ENCODE measurements at regions not wholly inside any gene's neighbourhood (a gene's known extent, or its start where the extent isn't known, plus 50 kb on each side); places are given as distances from the start of the nearest gene placed in this dataset.

- no peak for DNase-seq
These were observed 96.2 kb upstream of the HAAO start for GRCh38 chr2:42888321-42889245.

GRCh38 chr2:42886921-42887320, 94.5 kb upstream of the HAAO start:
- DNase-seq = no peak

- no peak for DNase-seq
These were observed 90.4 kb upstream of the HAAO start for GRCh38 chr2:42882756-42883155.

DNA sequence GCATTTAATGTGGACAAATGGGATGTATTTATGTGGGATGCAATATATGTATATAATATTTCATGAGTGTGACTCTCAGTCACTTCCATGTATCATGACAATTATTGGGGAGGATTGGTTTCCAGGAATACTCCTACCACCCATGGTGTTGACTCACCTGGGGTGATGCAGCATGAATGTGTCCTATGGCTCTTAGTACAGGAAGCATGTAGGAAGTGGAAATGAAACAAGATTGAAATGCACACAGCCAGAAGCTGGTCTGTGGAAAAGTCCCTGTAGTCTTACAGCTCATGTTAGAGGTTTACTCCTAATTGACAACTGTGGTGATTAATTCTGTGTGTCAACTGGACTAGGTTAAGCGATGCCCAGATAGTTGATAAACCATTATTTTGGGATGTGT, 89.3 kb upstream of the HAAO start:
- DNase-seq = no peak

- DNase-seq = no peak
These were observed 88.6 kb upstream of the HAAO start for GRCh38 chr2:42880738-42881690.

DNA sequence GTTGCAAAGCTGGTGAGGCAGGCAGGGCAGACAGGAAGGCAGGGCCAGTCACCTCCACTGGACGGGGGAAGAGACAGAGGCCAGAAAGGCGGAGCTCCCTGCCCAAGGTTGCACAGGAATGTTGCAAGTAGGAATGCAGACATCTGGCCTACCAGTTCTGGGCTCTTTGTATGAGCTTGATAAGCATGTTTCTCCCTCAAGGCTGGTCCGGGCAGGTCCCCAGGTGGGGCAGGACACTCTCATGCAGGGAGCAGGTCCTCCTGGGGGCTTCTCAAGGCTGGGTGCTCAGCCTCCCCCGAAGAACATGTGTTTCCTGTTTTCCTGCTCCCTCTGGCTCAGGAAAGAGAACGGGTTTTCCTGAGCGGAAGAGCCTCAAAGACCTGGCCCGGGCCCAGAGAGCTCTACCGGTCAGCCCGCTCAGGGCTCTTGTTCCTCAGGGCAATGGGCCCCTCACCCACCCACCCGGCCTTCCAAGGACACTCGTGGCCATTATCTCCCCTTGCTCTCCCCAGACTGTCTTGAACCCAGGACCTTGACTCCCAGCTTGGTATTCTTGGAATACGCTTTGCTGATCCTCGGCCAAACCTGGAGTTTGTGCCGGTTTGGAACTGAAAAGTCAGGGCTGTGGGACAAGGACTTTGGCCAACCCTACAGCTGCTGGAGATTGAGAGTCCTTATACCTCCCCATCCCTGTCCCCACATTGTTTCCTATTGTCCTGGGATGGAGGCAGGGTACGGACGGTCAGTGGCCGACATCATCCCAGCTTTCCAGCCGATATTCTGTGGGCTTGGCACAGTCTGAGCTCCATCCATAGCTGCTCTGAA, 87.7 kb upstream of the HAAO start:
- DNase-seq = no peak

DNA sequence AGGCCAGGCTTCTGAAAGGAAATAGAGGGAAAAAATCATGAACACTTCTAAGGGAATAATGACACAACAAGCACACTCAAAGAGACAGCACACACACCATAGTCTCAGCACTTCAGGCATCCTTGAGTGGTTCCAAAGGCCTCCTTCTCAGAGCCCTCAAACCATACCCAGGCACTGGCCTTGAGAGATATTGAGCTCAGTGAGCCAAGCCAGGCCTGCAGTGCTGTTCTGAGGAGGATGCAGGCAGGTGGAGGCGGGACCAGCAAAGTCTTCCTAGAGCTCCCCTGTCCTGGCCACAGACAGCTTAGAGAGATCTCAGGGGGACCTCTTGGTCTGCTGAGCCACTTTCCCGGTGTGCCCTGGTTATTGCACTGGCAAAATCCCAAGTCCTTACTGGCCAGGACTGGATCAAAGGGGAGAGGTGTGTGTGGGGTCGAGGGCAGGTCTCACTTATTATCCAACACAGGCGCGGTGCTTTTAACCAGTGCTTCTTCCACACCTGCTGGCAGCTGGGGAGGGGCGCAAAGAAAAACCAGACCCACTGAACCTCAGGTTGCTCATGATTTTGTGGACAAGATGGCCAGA, 86.8 kb upstream of the HAAO start:
- no peak for DNase-seq

DNA sequence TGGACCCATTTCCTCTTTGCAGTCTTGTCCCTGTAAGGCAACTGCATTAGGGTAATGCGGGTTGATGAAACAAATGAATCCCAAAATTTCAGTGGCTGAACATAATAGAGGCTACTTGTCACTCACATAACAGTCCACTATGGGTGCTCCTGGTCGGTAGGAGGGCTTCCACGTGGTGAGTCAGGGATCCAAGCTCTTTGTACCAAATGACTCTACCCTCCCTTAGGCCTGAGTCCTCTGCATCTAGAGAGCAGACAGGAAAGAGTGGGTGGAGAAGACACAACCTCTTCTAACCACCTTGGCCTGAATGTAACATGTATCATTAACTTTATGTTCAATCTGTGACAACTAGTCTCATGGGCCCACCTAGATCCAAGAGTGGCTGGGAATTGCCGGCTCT, 86.2 kb upstream of the HAAO start:
- no peak for DNase-seq

GRCh38 chr2:42877936-42878335, 85.6 kb upstream of the HAAO start:
- no peak for DNase-seq

DNA sequence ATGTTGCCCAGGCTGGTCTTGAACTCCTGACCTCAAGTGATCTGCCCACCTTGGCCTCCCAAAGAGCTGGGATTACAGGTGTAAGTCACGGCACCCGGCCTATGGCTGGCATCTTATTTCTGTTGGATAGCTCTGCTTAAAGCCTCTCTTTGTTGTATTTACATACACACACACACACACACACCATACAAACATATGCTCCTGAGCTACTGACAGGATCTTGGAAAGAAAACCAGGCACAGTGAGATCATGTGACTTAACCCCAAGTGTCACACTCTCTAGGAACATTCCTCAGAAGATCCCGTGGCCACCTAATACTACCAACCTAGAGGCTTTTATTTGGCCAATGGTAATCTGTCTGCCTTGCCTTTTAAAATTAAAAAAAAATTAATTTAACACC, 85.1 kb upstream of the HAAO start:
- DNase-seq = no peak

- no peak for DNase-seq
These were observed 84.0 kb upstream of the HAAO start for GRCh38 chr2:42876326-42876751.

- DNase-seq = no peak
These were observed 83.5 kb upstream of the HAAO start for GRCh38 chr2:42875880-42876279.

- no peak for DNase-seq
These were observed 82.8 kb upstream of the HAAO start for GRCh38 chr2:42874949-42875801.

- DNase-seq = no peak
These were observed 80.3 kb upstream of the HAAO start for GRCh38 chr2:42872721-42873120.

DNA sequence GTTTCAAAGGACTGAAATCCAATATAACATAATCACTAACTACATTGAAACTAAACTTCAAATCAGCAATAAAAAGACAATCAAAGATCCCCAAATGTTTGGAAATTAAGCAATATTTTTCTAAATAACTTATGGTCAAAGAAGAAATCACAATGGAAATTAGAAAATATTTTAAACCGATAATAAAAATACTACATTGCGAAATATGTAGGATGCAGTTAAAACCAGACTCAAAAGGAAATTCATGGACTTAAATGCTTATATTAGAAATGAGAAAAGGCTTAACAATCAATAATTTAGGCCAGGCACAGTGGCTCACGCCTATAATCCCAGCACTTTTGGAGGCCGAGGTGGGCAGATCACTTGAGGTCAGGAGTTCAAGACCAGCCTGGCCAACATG, 79.0 kb upstream of the HAAO start:
- no peak for DNase-seq

DNA sequence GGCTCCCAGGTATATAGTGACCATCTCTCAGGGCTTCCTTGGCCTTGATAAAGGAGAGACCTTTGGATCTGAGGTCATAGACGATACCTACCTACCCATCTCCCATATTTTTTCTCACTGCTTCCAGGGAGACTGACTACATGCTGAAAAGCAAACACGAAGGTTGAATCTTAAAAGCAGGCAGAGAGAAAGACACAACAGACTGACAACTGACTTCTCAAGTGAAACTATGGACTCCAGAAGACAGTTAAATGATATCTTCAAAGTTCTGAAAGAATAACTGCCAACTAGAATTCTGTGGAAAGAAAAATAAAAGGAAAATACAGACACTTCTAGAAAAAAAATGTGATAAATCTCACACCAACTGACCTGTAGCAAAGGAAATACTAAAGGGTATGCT, 76.5 kb upstream of the HAAO start:
- no peak for DNase-seq

- no peak for DNase-seq
These were observed 75.7 kb upstream of the HAAO start for GRCh38 chr2:42868096-42868495.

DNA sequence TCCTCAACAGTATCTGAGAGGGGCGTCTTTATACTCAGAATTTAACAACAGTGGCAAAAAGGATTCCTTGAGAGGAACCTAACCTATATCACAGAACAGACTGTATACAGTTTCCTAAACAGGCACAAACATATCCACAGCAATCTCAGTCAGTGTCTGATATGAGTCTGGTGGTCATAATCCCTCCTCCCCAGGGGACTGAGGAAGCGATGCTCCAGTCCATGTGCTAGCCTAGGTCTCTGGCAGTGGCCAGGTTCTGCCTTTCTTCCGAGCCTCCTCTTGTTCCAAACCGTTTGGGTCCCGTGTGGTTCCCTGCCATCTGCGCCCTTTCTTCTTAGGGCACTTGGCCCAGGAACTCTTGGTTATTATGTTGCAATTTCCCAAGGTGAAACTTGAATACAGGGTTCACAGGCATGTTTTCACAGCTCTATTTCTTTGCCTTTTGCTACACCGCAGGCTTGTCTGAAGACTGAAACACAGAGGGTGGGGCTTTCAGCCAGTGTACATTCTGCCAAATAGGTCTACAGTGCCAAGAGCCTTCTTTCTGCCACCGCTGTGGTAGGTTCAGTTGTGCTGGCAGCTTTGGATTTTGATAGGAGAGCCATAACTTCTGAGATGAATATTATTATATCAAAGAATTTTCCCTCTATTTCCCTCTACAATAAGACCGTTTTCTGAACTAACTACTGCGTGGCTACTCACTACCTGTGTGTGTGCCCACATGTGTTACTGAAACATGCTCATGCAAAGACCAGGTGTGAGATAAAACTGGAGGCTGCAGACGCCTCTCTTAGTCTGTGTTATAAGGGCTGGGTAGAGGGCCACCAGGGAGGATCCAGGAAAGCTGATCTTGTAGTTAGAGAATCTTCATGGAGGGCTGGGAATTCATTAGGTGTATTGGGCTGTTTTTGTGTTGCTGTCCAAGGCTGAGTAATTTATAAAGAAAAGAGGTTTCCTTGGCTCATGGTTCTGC, 75.0 kb upstream of the HAAO start:
- DNase-seq = no peak

DNA sequence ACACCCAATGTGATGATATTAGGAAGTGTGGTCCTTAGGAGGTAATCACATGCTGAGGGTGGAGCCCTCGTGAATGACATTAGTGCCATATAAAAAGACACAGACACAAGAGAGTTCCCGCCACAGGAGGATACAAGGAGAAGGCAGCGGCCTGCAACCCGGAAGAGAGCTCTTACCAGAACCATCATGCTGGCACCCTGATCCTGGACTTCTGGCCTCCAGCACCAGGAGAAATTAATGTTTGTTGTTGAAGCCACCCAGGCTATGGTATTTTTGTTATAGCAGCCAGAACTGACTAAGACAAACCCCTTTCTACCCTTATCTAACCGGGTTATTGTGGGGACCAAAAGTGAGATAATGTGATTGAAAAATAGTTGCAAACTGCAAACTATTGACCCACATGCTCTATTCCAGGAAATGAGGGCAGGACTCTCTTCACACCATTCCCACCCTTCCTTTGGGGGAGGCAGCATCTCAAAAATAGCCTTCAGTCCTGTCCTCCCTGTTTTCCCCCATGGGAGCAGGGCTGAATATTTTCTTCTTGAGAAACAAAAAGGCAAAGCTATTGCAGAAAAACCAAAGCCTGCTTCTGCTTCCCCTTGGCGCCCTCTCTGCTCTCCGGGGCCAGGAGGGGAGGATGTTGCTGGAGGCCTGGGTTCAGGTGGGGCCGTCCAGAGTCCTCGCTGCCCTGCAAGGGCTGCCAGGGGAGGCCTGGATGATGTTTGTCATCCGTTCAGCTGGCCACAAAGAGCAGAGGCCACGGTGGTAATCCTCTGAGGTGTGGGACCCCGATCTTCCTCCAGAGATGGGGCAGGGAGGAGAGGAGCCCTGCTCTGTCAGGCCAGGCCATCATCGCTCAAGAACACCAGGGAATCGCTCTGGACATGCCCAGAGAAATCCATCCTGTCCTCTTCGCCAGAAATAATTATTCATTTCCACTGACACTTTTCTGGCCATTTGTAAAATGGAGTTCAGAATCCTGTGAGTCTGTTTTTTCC, 73.8 kb upstream of the HAAO start:
- no peak for DNase-seq
